K562 (cell line): ENCODE measurements at regions not wholly inside any gene's neighbourhood (a gene's known extent, or its start where the extent isn't known, plus 50 kb on each side); places are given as distances from the start of the nearest gene placed in this dataset.

ENCODE experiments used
- ATAC-seq: fragments of 200-7000 bp; cut with Tn5 transposase; 3 replicates; pipeline ENCODE4 v1.9.1; 2020; ENCODE audit warnings: moderate library complexity
- BruUV-seq: library from RNA; stranded (reverse); fragments of 400-500 nt; replicated peaks from 2 replicates; lab custom pipeline; 2021; lab: Mats Ljungman, UMichigan
- CTCF ChIA-PET: fragments of 300-600 bp; formaldehyde crosslinking; extraction: SDS; loops from one replicate; lab custom pipeline; 2021; ENCODE audit warnings: low intra/inter-chr PET ratio; lab: Yijun Ruan, JAX
- POLR2A ChIA-PET: fragments of 300-600, 350-650 bp; sonication (Branson Sonifier 250); formaldehyde crosslinking; extraction: SDS; loops from one replicate; lab custom pipeline; 2021; ENCODE audit warnings: antibody characterized with exemption, inconsistent platforms; lab: Yijun Ruan, JAX
- DNase-seq, 4 experiments: peaks; one replicate each; pipeline versions ENCODE4 v3.0.0 to v3.0.0-alpha.2; 2011 to 2018; ENCODE audit warnings: low spot score in 3 of 4, mixed read lengths in 3 of 4; ENCODE audit errors: extremely low read depth in 1 of 4
- FAIRE-seq: peaks from 2 replicates; lab custom pipeline; 2011; peaks lifted over from hg19 to GRCh38; lab: Jason Lieb, UNC
- H2AFZ ChIP-seq: 2 replicates; pipeline ENCODE4 v1.6.0; 2011; ENCODE audit warnings: low read depth, low read length, control low read depth, inconsistent platforms
- H3K27ac ChIP-seq: fragments of 200-600 bp; 3 replicates; pipeline ENCODE4 v1.8.0; 2011; ENCODE audit warnings: low read depth, mild to moderate bottlenecking, control low read depth, inconsistent platforms, low read length, moderate library complexity, mixed read lengths; ENCODE audit errors: extremely low read depth
- H3K27me3 ChIP-seq, 2 experiments: fragments of 300-600 bp in 1 of 2; 2 replicates in 1 of 2; 3 replicates in 1 of 2; pipeline versions ENCODE4 v1.6.0 to v1.8.0; 2011; ENCODE audit warnings: inconsistent platforms in 2 of 2, low read length in 2 of 2, mild to moderate bottlenecking in 1 of 2, mixed read lengths in 1 of 2, moderate library complexity in 1 of 2; ENCODE audit not compliant: control insufficient read depth in 2 of 2, insufficient read depth in 2 of 2
- H3K36me3 ChIP-seq: fragments of 300-600 bp; 3 replicates; pipeline ENCODE4 v1.8.0; 2011; ENCODE audit warnings: mild to moderate bottlenecking, low read length, inconsistent platforms; ENCODE audit not compliant: control insufficient read depth, insufficient read depth
- H3K4me1 ChIP-seq, 2 experiments: fragments of 200-600 bp in 1 of 2; replicated peaks in 1 of 2; 2 replicates in 1 of 2; 3 replicates in 1 of 2; pipeline versions ENCODE4 v1.5.1 to v1.8.0; 2011; ENCODE audit warnings: inconsistent platforms in 2 of 2, low read length in 2 of 2, mild to moderate bottlenecking in 1 of 2, mixed read lengths in 1 of 2, moderate library complexity in 1 of 2; ENCODE audit not compliant: control insufficient read depth in 2 of 2, insufficient read depth in 2 of 2
- H3K4me2 ChIP-seq: 2 replicates; pipeline ENCODE4 v1.6.1; 2011; ENCODE audit warnings: low read length, control low read depth, inconsistent platforms, mixed read lengths; ENCODE audit not compliant: insufficient read depth
- H3K4me3 ChIP-seq: fragments of 200-600 bp; sonication (generic), shearing (Covaris generic); 2 replicates; pipeline ENCODE4 v1.5.1; 2016; ENCODE audit warnings: control low read depth, inconsistent platforms
- H3K79me2 ChIP-seq: fragments of 200-600 bp; 3 replicates; pipeline ENCODE4 v1.8.0; 2011; ENCODE audit warnings: low read length, inconsistent platforms; ENCODE audit not compliant: control insufficient read depth, insufficient read depth
- H3K9ac ChIP-seq, 2 experiments: 2 replicates each; pipeline versions ENCODE4 v1.6.0 to v1.6.1; 2011; ENCODE audit warnings: low read depth in 2 of 2, low read length in 2 of 2, control low read depth in 1 of 2, inconsistent platforms in 1 of 2, mild to moderate bottlenecking in 1 of 2, mixed read lengths in 1 of 2; ENCODE audit not compliant: insufficient read depth in 1 of 2
- H3K9me1 ChIP-seq: one replicate; pipeline ENCODE4 v1.6.0; 2011; ENCODE audit warnings: inconsistent platforms, mild to moderate bottlenecking, low read length, moderate library complexity; ENCODE audit not compliant: control insufficient read depth, insufficient read depth
- H3K9me3 ChIP-seq: replicated peaks from 2 replicates; pipeline ENCODE4 v1.5.1; 2011; ENCODE audit warnings: low read depth, low read length, inconsistent platforms; ENCODE audit not compliant: control insufficient read depth, insufficient read depth
- H4K20me1 ChIP-seq: replicated peaks from 2 replicates; pipeline ENCODE4 v1.6.1; 2011; ENCODE audit warnings: low read length, inconsistent platforms, mixed read lengths; ENCODE audit not compliant: control insufficient read depth, insufficient read depth
- ATF7 ChIP-seq: fragments of 450-650 bp; IDR thresholded peaks from 2 replicates; pipeline ENCODE4 v1.7.1; 2014; ENCODE audit warnings: mild to moderate bottlenecking, moderate library complexity
- CLOCK ChIP-seq: fragments of 250-450 bp; sonication (Bioruptor Pico); IDR thresholded peaks from 2 replicates; pipeline ENCODE4 v1.4.0; 2020; ENCODE audit warnings: mild to moderate bottlenecking, moderate library complexity, borderline replicate concordance
- EHMT2 ChIP-seq: fragments of 450-650 bp; IDR thresholded peaks from 2 replicates; pipeline ENCODE4 v1.6.1; 2018; ENCODE audit warnings: antibody characterized with exemption
- FOXA3 ChIP-seq, 2 experiments: fragments of 450-650 bp in 1 of 2; sonication (generic) in 1 of 2; formaldehyde crosslinking; IDR thresholded peaks in 1 of 2; conservative IDR thresholded peaks in 1 of 2; 2 replicates each; pipeline versions ENCODE4 v1.4.0 to v1.8.0; 2020 to 2022; ENCODE audit warnings: mild to moderate bottlenecking in 2 of 2, missing genetic modification reagents in 1 of 2
- IRF2 ChIP-seq: sonication (generic); formaldehyde crosslinking; IDR thresholded peaks from 2 replicates; pipeline ENCODE4 v1.8.1; 2022; ENCODE audit warnings: mild to moderate bottlenecking, missing genetic modification reagents
- MXI1 ChIP-seq: IDR thresholded peaks from 2 replicates; pipeline ENCODE4 v1.6.1; 2011; ENCODE audit warnings: low read depth, mild to moderate bottlenecking, improper control_type of control experiment, low read length
- NFXL1 ChIP-seq: fragments of 450-650 bp; formaldehyde crosslinking; IDR thresholded peaks from 2 replicates; pipeline ENCODE4 v1.4.0; 2021; ENCODE audit warnings: mild to moderate bottlenecking
- PTRF ChIP-seq: fragments of 450-650 bp; IDR thresholded peaks from 2 replicates; pipeline ENCODE4 v1.6.1; 2016; ENCODE audit warnings: mild to moderate bottlenecking, missing genetic modification characterization, missing compliant biosample characterization
- RBM14 ChIP-seq: fragments of 200-400 bp; formaldehyde crosslinking; IDR thresholded peaks from 2 replicates; pipeline ENCODE4 v1.6.1; 2018; ENCODE audit warnings: low read depth, mild to moderate bottlenecking, low read length, moderate library complexity, borderline replicate concordance; ENCODE audit not compliant: insufficient read depth
- SMARCB1 ChIP-seq: IDR thresholded peaks from 2 replicates; pipeline ENCODE4 v1.6.1; 2011; ENCODE audit warnings: improper control_type of control experiment, low read depth; ENCODE audit not compliant: insufficient read length
- SNIP1 ChIP-seq: fragments of 450-650 bp; IDR thresholded peaks from 2 replicates; pipeline ENCODE4 v1.7.1; 2017; ENCODE audit warnings: low read depth, mild to moderate bottlenecking
- ZFP1 ChIP-seq: fragments of 450-650 bp; formaldehyde crosslinking; IDR thresholded peaks from 2 replicates; pipeline ENCODE4 v1.4.0; 2020; ENCODE audit warnings: mild to moderate bottlenecking, mixed read lengths
- ZNF140 ChIP-seq: fragments of 250-450 bp; sonication (Bioruptor Pico); IDR thresholded peaks from 2 replicates; pipeline ENCODE4 v1.8.0; 2021; ENCODE audit warnings: moderate library complexity, mild to moderate bottlenecking, inconsistent platforms
- ZNF184 ChIP-seq: sonication (generic); formaldehyde crosslinking; IDR thresholded peaks from 2 replicates; pipeline ENCODE4 v1.5.0; 2020; ENCODE audit warnings: missing genetic modification reagents
- ZNF347 ChIP-seq: fragments of 450-650 bp; formaldehyde crosslinking; IDR thresholded peaks from 2 replicates; pipeline ENCODE4 v1.4.0; 2020; ENCODE audit warnings: low read depth, mild to moderate bottlenecking, moderate library complexity
- ZNF431 ChIP-seq: sonication (generic); formaldehyde crosslinking; IDR thresholded peaks from 2 replicates; pipeline ENCODE4 v1.8.0; 2022; ENCODE audit warnings: mild to moderate bottlenecking, missing genetic modification reagents
- WGBS: fragments of 100-300 bp; shearing (Covaris generic); methylation state at CpG from one replicate; pipeline ENCODE4 v1.1.6; 2016; ENCODE audit warnings: low coverage, mixed read lengths; ENCODE audit not compliant: insufficient coverage; ENCODE audit errors: missing lambda C conversion rate; 5-methylcytosine and 5-hydroxymethylcytosine counted together
- in situ Hi-C: fragments of 300-500 bp; cut with MboI; formaldehyde crosslinking; loops from 4 replicates; pipeline ENCODE4 v1.15.0; 2018; ENCODE audit warnings: inconsistent platforms, mixed read lengths
- intact Hi-C: fragments of 100-400 bp; cut with micrococcal nuclease; formaldehyde crosslinking; loops from 2 replicates; pipeline ENCODE4 v1.14.2; 2022
- TF ChIP-seq, protein P1 (sequence below): sonication (generic); formaldehyde crosslinking; IDR thresholded peaks from 2 replicates; pipeline ENCODE4 v1.8.0; 2023; ENCODE audit warnings: missing genetic modification reagents, mild to moderate bottlenecking, borderline replicate concordance

DNA sequence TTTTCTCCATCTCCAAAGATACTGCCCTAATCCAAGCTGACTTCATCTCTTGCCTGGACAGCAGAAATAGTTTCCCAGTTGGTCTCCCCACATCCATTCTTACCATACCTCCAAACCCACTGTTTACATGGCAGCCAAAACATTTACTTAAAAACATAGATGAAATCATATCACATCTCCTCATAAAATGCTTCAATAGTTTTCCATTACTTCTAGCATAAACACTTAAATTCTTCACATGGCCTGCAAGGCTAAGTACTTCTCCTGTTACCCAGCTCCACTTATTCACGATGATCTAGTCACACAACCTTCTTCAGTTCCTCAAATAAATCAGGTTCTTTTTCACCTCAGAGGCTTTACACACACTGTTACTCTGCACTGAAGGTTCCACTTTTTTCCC, 185.8 kb upstream of the ACVR2A start:
- no peaks in the 10 kb centered on the region for H4K20me1 ChIP-seq
- H3K79me2 ChIP-seq = no peaks in the 10 kb centered on the region
- H3K9me3 ChIP-seq = no peaks in the 10 kb centered on the region
- ATAC-seq (no peak), FAIRE-seq (no peak), DNase-seq (no peak)
- in situ Hi-C loops (no loop called here), intact Hi-C loops (no loop called here)
- ChIA-PET POLR2A (no interaction called here), CTCF (no interaction called here)
- no peaks in the 10 kb centered on the region for H3K36me3 ChIP-seq
- no peak overlapping the region for H3K4me3 ChIP-seq
- no peak overlapping the region for H3K4me2 ChIP-seq
- H3K4me1 ChIP-seq = no peaks in the 10 kb centered on the region
- H3K27ac ChIP-seq = no peak overlapping the region
- no TSS peak for BruUV-seq
- no peak overlapping the region for H2AFZ ChIP-seq
- H3K9ac ChIP-seq = no peak overlapping the region
- no peaks in the 10 kb centered on the region for H3K9me1 ChIP-seq
- H3K27me3 ChIP-seq = no peaks in the 10 kb centered on the region
- WGBS = 0% methylated on average over 1 of the region's 1 CpG
- TF ChIP-seq SNIP1 (no peak), IRF2 (CRISPR knock-in tag) (no peak), FOXA3 (CRISPR knock-in tag; conservative IDR thresholded peaks at IDR 0.05 in 1 of 2, IDR thresholded peaks at IDR 0.05 in 1 of 2) (no peak), NFXL1 (CRISPR knock-in tag) (no peak), ZNF431 (CRISPR knock-in tag) (no peak), ZNF184 (CRISPR knock-in tag) (no peak), ZNF140 (CRISPR knock-in tag) (no peak), ZNF347 (CRISPR knock-in tag) (no peak), SMARCB1 (no peak), PTRF (no peak), ATF7 (no peak), MXI1 (no peak), EHMT2 (no peak), RBM14 (no peak), ZFP1 (no peak), CLOCK (CRISPR knock-in tag) (no peak)
- TF ChIP-seq, protein P1, sequence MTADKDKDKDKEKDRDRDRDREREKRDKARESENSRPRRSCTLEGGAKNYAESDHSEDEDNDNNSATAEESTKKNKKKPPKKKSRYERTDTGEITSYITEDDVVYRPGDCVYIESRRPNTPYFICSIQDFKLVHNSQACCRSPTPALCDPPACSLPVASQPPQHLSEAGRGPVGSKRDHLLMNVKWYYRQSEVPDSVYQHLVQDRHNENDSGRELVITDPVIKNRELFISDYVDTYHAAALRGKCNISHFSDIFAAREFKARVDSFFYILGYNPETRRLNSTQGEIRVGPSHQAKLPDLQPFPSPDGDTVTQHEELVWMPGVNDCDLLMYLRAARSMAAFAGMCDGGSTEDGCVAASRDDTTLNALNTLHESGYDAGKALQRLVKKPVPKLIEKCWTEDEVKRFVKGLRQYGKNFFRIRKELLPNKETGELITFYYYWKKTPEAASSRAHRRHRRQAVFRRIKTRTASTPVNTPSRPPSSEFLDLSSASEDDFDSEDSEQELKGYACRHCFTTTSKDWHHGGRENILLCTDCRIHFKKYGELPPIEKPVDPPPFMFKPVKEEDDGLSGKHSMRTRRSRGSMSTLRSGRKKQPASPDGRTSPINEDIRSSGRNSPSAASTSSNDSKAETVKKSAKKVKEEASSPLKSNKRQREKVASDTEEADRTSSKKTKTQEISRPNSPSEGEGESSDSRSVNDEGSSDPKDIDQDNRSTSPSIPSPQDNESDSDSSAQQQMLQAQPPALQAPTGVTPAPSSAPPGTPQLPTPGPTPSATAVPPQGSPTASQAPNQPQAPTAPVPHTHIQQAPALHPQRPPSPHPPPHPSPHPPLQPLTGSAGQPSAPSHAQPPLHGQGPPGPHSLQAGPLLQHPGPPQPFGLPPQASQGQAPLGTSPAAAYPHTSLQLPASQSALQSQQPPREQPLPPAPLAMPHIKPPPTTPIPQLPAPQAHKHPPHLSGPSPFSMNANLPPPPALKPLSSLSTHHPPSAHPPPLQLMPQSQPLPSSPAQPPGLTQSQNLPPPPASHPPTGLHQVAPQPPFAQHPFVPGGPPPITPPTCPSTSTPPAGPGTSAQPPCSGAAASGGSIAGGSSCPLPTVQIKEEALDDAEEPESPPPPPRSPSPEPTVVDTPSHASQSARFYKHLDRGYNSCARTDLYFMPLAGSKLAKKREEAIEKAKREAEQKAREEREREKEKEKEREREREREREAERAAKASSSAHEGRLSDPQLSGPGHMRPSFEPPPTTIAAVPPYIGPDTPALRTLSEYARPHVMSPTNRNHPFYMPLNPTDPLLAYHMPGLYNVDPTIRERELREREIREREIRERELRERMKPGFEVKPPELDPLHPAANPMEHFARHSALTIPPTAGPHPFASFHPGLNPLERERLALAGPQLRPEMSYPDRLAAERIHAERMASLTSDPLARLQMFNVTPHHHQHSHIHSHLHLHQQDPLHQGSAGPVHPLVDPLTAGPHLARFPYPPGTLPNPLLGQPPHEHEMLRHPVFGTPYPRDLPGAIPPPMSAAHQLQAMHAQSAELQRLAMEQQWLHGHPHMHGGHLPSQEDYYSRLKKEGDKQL = no peak
